Adipocyte (in vitro differentiated cells): ENCODE measurements at regions not wholly inside any gene's neighbourhood (a gene's known extent, or its start where the extent isn't known, plus 50 kb on each side); places are given as distances from the start of the nearest gene placed in this dataset.
"Not testable (repeated sequence)": the region's sequence is repeated elsewhere in the genome, so short reads cannot be mapped to it uniquely, and the experiment has no call there.

Source experiments
- DNase-seq: peaks from one replicate; pipeline ENCODE4 v3.0.0-alpha.2; 2015; ENCODE audit warnings: low read depth
- H3K27me3 ChIP-seq: replicated peaks from 2 replicates; pipeline ENCODE4 v1.7.0; 2013; ENCODE audit warnings: mild to moderate bottlenecking, low read length, moderate library complexity; ENCODE audit not compliant: control insufficient read depth, insufficient read depth
- H3K36me3 ChIP-seq: 2 replicates; pipeline ENCODE4 v1.7.0; 2013; ENCODE audit warnings: low read length, mild to moderate bottlenecking, moderate library complexity; ENCODE audit not compliant: control insufficient read depth, insufficient read depth, severe bottlenecking
- H3K4me1 ChIP-seq: 2 replicates; pipeline ENCODE4 v1.7.0; 2013; ENCODE audit warnings: mild to moderate bottlenecking, low read length, moderate library complexity; ENCODE audit not compliant: control insufficient read depth, insufficient read depth
- H3K4me3 ChIP-seq: 2 replicates; pipeline ENCODE4 v1.7.0; 2013; ENCODE audit warnings: mild to moderate bottlenecking, low read length, moderate library complexity
- H3K9ac ChIP-seq: 2 replicates; pipeline ENCODE4 v1.7.0; 2013; ENCODE audit warnings: mild to moderate bottlenecking, low read length, moderate library complexity
- H3K9me3 ChIP-seq: 2 replicates; pipeline ENCODE4 v1.7.0; 2013; ENCODE audit warnings: mild to moderate bottlenecking, low read length, moderate library complexity; ENCODE audit not compliant: control insufficient read depth

DNA sequence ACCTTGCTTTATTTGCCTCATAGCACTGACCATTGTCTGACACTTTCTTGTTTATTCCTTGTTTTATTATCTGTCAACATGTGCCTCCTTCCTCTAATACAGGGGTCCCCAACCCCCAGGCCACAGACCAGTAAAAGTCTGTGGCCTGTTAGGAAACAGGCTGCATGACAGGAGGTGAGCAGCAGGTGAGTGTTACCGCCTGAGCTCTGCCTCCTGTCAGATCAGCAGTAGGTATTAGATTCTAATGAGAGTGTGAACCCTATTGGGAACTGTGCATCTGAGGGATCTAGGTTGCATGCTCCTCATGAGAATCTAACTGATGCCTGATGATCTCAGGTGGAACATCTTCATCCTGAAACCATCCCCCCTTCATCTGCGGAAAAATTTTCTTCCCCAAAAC is 228.0 kb downstream of the HINT1 start:
- Histone ChIP-seq H3K4me1 (peaks cover 8% of the 10 kb centered on the region), H3K9me3 (peaks cover 3% of the 10 kb centered on the region), H3K9ac (no peak overlapping the region), H3K27me3 (no peaks in the 10 kb centered on the region), H3K4me3 (no peak overlapping the region), H3K36me3 (no peaks in the 10 kb centered on the region)
- no peak for DNase-seq

DNA sequence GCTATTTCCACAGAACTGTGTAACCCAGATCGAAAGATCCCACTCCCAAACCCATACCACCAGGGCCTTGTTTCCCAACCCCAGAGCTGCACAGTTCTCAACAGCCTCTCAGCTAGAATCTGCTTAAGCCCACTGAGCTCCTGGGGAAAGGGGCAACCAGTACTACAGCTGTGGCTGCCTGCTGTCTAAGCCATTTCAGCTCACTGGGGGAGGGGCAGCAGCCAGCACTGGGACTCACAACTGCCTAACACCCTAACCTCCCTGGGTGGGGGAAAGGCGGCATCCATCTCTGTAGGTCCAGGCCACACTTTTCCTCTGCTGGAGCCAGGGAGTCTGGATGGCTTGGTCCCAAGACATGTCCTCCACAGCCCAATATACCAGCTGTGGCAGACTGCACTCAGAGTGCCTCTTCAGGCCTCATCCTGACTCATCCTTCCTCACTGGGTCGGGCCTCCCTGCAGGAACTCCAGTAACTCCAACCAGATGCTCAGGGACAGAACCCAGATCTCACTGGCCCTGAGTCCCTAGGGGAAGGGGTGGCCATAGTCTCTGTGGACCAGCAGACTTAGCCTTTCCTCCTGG is 241.4 kb downstream of the HINT1 start:
- Histone ChIP-seq H3K4me1 (no peaks in the 10 kb centered on the region), H3K27me3 (no peaks in the 10 kb centered on the region), H3K36me3 (no peaks in the 10 kb centered on the region), H3K4me3 (no peak overlapping the region), H3K9me3 (no peaks in the 10 kb centered on the region), H3K9ac (no peak overlapping the region)
- peak; percentile 7 for DNase-seq

DNA sequence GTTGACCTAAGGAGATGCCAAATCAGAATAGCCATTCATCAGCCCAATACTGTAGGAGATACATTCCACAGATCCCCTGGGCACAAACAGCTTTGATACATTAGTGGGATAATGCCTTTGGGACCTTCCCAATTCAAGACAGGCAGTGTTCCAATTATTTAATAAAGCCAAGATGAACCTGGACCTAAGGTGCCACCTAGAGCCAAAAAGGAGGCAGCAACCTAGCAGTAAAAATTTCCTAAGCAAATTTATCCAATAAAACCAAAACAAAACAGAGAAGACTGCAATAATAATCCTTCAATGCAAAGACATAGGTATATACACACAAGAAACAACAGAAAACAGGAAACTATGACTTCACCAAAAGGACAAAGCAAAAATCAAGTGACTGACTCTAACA is 253.0 kb downstream of the HINT1 start:
- H3K4me1 ChIP-seq: no peaks in the 10 kb centered on the region
- peaks cover 4% of the 10 kb centered on the region for H3K9me3 ChIP-seq
- H3K9ac ChIP-seq: no peak overlapping the region
- H3K4me3 ChIP-seq: no peak overlapping the region
- no peaks in the 10 kb centered on the region for H3K36me3 ChIP-seq
- no peak for DNase-seq
- no peaks in the 10 kb centered on the region for H3K27me3 ChIP-seq

DNA sequence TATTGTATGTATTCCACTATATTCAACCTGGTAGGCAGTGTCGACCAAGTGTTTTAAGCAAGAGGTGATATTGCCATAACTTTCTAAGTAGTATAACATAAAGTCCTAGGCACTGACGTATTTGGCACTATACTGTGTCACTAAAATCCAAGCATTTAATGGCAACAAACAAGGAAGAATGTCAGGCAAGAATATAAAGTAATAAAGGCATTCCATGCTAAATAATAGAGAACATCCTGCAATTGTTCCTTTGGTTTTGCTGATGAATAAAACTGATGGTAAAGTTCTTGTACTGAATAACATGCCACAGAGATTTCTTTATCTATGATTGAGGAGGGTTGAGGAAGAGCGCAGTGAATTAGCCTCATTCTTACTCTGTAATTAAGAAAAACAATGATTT is 256.9 kb downstream of the HINT1 start:
- Histone ChIP-seq H3K27me3 (no peaks in the 10 kb centered on the region), H3K9ac (no peak overlapping the region), H3K4me1 (no peaks in the 10 kb centered on the region), H3K36me3 (no peaks in the 10 kb centered on the region), H3K4me3 (no peak overlapping the region), H3K9me3 (no peaks in the 10 kb centered on the region)
- DNase-seq: no peak

DNA sequence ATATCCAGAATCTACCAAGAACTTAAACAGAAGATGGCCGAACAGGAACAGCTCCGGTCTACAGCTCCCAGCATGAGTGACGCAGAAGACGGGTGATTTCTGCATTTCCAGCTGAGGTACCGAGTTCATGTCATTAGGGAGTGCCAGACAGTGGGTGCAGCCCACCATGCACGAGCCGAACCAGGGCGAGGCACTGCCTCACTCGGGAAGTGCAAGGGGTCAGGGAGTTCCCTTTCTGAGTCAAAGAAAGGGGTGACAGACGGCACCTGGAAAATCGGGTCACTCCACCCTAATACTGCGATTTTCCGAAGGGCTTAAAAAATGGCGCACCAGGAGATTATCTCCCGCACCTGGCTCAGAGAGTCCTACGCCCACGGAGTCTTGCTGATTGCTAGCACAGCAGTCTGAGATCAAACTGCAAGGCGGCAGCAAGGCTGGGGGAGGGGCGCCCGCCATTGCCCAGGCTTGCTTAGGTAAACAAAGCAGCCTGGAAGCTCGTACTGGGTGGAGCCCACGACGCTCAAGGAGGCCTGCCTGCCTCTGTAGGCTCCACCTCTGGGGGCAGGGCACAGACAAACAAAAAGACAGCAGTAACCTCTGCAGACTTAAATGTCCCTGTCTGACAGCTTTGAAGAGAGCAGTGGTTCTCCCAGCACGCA is 267.4 kb downstream of the HINT1 start:
- H3K9me3 ChIP-seq, DNase-seq, H3K9ac ChIP-seq, H3K27me3 ChIP-seq, H3K36me3 ChIP-seq, H3K4me3 ChIP-seq, H3K4me1 ChIP-seq: not testable (repeated sequence)

DNA sequence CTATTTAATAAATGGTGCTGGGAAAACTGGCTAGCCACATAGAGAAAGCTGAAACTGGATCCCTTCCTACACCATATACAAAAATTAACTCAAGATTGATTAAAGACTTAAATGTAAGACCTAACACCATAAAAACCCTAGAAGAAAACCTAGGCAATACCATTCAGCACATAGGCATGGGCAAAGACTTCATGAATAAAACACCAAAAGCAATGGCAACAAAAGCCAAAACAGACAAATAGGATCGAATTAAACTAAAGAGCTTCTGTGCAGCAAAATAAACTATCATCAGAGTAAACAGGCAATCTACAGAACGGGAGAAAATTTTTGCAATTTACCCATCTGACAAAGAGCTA is 267.9 kb downstream of the HINT1 start:
- H3K36me3 ChIP-seq, H3K4me3 ChIP-seq, H3K9ac ChIP-seq, H3K9me3 ChIP-seq, H3K27me3 ChIP-seq, DNase-seq, H3K4me1 ChIP-seq: not testable (repeated sequence)

DNA sequence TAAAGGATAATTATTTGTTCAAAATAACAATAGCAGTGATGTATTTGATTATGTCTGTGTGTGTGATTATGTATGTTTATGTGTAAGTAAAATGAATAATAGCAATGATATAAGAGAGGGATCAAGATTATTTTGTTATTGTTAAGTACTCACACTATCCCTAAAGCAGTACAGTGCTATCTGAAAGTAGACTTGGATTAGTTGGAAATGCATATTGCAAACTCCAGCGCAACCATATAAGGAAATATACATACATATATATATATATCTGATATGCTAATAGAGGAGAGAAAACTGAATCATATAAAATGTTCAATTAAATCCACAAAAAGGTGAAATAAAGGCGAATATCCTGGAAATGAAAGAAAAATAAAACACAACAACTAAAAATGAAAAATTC is 268.4 kb downstream of the HINT1 start:
- no peak overlapping the region for H3K9ac ChIP-seq
- no peaks in the 10 kb centered on the region for H3K9me3 ChIP-seq
- no peaks in the 10 kb centered on the region for H3K27me3 ChIP-seq
- no peaks in the 10 kb centered on the region for H3K36me3 ChIP-seq
- DNase-seq: no peak
- H3K4me1 ChIP-seq: no peaks in the 10 kb centered on the region
- no peak overlapping the region for H3K4me3 ChIP-seq

DNA sequence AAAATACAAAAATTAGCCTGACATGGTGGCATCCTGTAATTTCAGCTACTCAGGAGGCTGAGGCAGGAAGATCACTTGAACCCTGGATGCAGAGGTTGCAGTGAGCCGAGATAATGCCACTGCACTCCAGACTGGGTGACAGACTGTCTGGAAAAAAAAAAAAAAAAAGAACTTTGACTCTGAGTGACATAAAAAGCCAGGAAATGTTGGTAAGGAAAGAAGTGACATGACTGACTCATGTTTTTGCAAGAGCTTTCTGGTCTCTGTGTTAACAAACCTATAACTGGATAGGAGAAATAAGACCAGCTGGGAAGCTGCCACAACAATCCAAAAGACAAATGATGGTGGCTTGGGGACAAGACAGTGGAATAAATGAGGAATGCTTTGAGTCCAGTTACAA is 272.1 kb downstream of the HINT1 start:
- H3K9ac ChIP-seq: no peak overlapping the region
- DNase-seq: no peak
- no peaks in the 10 kb centered on the region for H3K27me3 ChIP-seq
- no peak overlapping the region for H3K4me3 ChIP-seq
- H3K36me3 ChIP-seq: no peaks in the 10 kb centered on the region
- no peaks in the 10 kb centered on the region for H3K4me1 ChIP-seq
- no peaks in the 10 kb centered on the region for H3K9me3 ChIP-seq

DNA sequence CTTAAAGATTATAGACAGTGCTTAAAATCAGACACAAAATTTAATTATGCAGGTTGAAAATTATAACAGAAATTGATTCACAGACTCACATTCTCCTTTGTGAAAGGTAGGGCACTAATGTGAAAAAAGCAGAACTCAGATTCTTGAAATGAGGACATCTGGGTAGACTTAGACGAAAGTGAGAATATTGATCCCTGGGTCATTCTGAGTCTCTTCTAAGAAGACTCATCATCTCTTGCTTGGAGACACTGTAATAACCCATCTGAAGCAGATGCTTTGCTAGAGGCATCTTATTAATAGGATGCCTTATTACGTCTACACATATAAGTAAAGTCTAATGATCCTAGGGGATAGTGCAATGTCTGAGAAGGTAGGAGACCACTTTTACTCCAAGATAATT is 274.4 kb downstream of the HINT1 start:
- DNase-seq: no peak
- Histone ChIP-seq H3K9me3 (no peaks in the 10 kb centered on the region), H3K27me3 (peaks cover 8% of the 10 kb centered on the region), H3K36me3 (no peaks in the 10 kb centered on the region), H3K9ac (no peak overlapping the region), H3K4me3 (no peak overlapping the region), H3K4me1 (no peaks in the 10 kb centered on the region)

DNA sequence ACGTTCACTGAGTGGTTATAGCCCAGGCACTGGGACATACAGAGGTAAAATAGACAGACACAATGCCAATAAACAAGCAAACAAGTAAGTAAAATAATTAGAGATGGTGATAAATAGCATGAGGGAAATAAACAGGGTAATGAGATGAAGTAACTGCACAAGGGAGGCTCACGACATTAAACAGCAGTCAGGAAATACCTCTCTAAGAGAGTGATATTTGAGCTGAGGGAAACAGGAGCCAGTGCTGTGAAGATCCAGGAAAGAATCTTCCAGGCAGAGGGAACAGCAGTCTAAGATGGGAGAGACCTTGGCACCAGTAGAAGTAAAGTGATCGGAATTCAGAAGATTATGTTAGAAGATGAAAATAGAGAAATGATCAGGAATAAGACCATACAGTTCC is 279.4 kb downstream of the HINT1 start:
- Histone ChIP-seq H3K9ac (no peak overlapping the region), H3K4me1 (no peaks in the 10 kb centered on the region), H3K4me3 (no peak overlapping the region), H3K36me3 (no peaks in the 10 kb centered on the region), H3K27me3 (peaks cover 17% of the 10 kb centered on the region), H3K9me3 (no peaks in the 10 kb centered on the region)
- DNase-seq: no peak

DNA sequence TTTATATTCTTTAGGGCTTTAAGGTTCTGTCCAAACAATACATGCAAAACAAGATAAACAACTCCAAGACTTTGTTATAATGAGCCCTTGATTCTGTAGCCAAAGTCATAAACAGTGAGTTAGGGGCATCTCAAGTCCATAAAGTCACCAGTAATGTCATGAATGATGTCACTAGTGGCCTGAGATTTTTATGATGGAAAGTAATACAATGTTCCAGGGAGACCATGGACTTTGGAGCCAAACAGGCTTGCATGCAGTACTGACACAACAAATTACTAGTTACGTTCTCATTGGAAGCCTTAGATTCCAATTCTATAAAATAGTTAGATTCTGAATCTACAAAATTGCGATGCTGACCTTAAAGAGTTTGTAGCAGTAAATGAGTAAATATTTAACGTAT is 280.0 kb downstream of the HINT1 start:
- peaks cover 17% of the 10 kb centered on the region for H3K27me3 ChIP-seq
- no peak for DNase-seq

DNA sequence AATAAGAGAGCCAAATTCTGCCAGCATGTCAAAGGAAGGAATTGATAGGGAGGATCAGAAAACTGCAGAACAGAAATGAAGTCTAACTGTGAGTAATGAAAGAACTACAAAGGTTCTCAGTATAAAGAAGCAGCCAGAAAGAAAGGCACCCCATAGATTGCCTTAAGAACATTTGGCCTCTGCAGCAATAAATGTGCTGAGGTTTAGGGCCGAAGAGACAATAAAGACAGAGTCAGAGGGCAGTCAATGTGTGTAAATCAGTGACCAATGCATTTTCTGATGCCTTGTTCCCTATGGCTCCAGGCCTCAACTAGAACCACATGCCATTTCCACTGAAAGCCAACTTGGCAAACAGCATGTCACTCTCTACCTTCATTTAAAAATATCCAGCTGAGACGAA is 281.0 kb downstream of the HINT1 start:
- no peaks in the 10 kb centered on the region for H3K36me3 ChIP-seq
- no peak for DNase-seq
- no peak overlapping the region for H3K9ac ChIP-seq
- H3K9me3 ChIP-seq: no peaks in the 10 kb centered on the region
- no peaks in the 10 kb centered on the region for H3K4me1 ChIP-seq
- H3K27me3 ChIP-seq: peaks cover 17% of the 10 kb centered on the region
- no peak overlapping the region for H3K4me3 ChIP-seq

More for the DNA sequence above, 280.0 kb downstream of the HINT1 start:
- Histone ChIP-seq H3K9ac (no peak overlapping the region), H3K9me3 (no peaks in the 10 kb centered on the region), H3K4me3 (no peak overlapping the region), H3K36me3 (no peaks in the 10 kb centered on the region), H3K4me1 (no peaks in the 10 kb centered on the region)
